Type B pancreatic cell (in vitro differentiated cells): ENCODE measurements at regions not wholly inside any gene's neighbourhood (a gene's known extent, or its start where the extent isn't known, plus 50 kb on each side); places are given as distances from the start of the nearest gene placed in this dataset.

Experiments
- DNase-seq: peaks from one replicate; pipeline ENCODE4 v3.0.0; 2021; ENCODE audit warnings: mixed read lengths; ENCODE audit not compliant: unreplicated experiment; ENCODE audit errors: extremely low spot score
- H3K27ac Mint-ChIP-seq: 2 replicates; pipeline ENCODE4 v1.8.0; 2021; ENCODE audit warnings: mild to moderate bottlenecking, mixed read lengths
- H3K27me3 Mint-ChIP-seq: 2 replicates; pipeline ENCODE4 v1.8.0; 2021; ENCODE audit warnings: mixed read lengths
- H3K36me3 Mint-ChIP-seq: 2 replicates; pipeline ENCODE4 v1.8.0; 2021; ENCODE audit warnings: mixed read lengths
- H3K4me1 Mint-ChIP-seq: one replicate; pipeline ENCODE4 v1.8.0; 2021; ENCODE audit warnings: mixed read lengths; ENCODE audit not compliant: unreplicated experiment
- H3K4me3 Mint-ChIP-seq: 2 replicates; pipeline ENCODE4 v1.8.0; 2021; ENCODE audit warnings: mild to moderate bottlenecking, mixed read lengths
- H3K9me3 Mint-ChIP-seq: 2 replicates; pipeline ENCODE4 v1.8.0; 2021; ENCODE audit warnings: mixed read lengths
- CTCF ChIP-seq: fragments of 200-600 bp; sonication (generic); conservative IDR thresholded peaks from 2 replicates; pipeline ENCODE4 v1.5.0; 2021; ENCODE audit warnings: antibody characterized with exemption, mild to moderate bottlenecking

GRCh38 chr13:40130871-40131636 is 475.6 kb downstream of the COG6 start:
- TF ChIP-seq CTCF, result no peak
- Mint-ChIP-seq H3K4me3 (no peak overlapping the region), H3K9me3 (no peaks in the 10 kb centered on the region), H3K4me1 (peaks cover 10% of the 10 kb centered on the region), H3K27ac (no peak overlapping the region), H3K36me3 (no peaks in the 10 kb centered on the region), H3K27me3 (peaks cover 3% of the 10 kb centered on the region)
- no peak for DNase-seq

GRCh38 chr13:40132249-40132648 is 476.8 kb downstream of the COG6 start:
- Mint-ChIP-seq H3K4me3 (no peak overlapping the region), H3K27me3 (no peaks in the 10 kb centered on the region), H3K4me1 (no peaks in the 10 kb centered on the region), H3K27ac (no peak overlapping the region), H3K9me3 (no peaks in the 10 kb centered on the region), H3K36me3 (no peaks in the 10 kb centered on the region)
- no peak for DNase-seq
- no peak for TF ChIP-seq CTCF

- Mint-ChIP-seq H3K27me3 (peaks cover 10% of the 10 kb centered on the region), H3K36me3 (no peaks in the 10 kb centered on the region), H3K4me1 (no peaks in the 10 kb centered on the region), H3K9me3 (no peaks in the 10 kb centered on the region), H3K4me3 (no peak overlapping the region), H3K27ac (no peak overlapping the region)
- no peak for DNase-seq
- no peak for TF ChIP-seq CTCF
Measured at GRCh38 chr13:40136896-40137295, 481.4 kb downstream of the COG6 start.

GRCh38 chr13:40137400-40137799 is 481.9 kb downstream of the COG6 start:
- Mint-ChIP-seq H3K36me3 (no peaks in the 10 kb centered on the region), H3K27me3 (peaks cover 10% of the 10 kb centered on the region), H3K4me3 (no peak overlapping the region), H3K9me3 (no peaks in the 10 kb centered on the region), H3K4me1 (no peaks in the 10 kb centered on the region), H3K27ac (no peak overlapping the region)
- DNase-seq, result no peak
- TF ChIP-seq CTCF, result no peak

DNA sequence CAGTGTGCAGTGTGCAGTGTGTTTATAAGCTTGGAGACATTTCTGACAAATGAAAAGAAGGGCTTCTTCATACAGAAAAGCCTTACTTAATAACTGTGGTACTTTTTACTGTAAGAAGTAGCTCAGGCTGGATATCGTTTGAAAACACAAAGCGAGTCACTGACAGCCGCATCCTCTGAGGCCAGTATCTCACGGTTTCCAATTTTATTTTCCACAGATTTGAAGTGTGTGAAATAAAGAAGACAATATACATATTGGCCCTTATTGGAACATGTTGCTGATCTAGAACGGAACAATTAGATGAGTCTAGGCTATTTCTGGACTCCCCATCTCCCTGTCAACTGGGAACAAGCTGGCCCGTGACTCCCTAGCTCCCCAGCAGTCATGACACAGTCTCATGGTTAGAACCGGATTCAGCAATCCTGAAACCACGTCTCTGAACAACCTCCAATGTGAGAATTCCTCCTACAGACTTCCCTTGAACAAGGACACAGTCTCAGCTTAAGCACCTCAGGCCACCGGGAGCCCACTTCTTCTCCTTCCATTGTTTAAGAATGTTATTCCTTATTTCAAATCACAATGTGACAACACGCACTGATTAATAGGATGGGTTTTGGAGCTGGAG is 484.5 kb downstream of the COG6 start:
- no peak for TF ChIP-seq CTCF
- no peaks in the 10 kb centered on the region for H3K9me3 Mint-ChIP-seq

More for the DNA sequence above, 484.5 kb downstream of the COG6 start:
- peaks cover 14% of the 10 kb centered on the region for H3K27me3 Mint-ChIP-seq
- H3K4me1 Mint-ChIP-seq, result no peaks in the 10 kb centered on the region
- no peak for DNase-seq
- no peak overlapping the region for H3K27ac Mint-ChIP-seq
- no peak overlapping the region for H3K4me3 Mint-ChIP-seq
- H3K36me3 Mint-ChIP-seq, result no peaks in the 10 kb centered on the region
